CD14-positive monocyte (primary cell): ENCODE measurements at regions not wholly inside any gene's neighbourhood (a gene's known extent, or its start where the extent isn't known, plus 50 kb on each side); places are given as distances from the start of the nearest gene placed in this dataset.

Source experiments
- DNase-seq, 3 donors: peaks; one replicate each; pipeline ENCODE4 v3.0.0-alpha.2; 2011 to 2022
- H2AFZ ChIP-seq: 2 replicates; pipeline ENCODE4 v1.6.0; 2012; ENCODE audit warnings: mild to moderate bottlenecking, low read depth, low read length, inconsistent platforms; ENCODE audit not compliant: insufficient read depth, poor library complexity, severe bottlenecking
- H3K27ac ChIP-seq, 2 donors: 1 replicate in 1 of 2; 2 replicates in 1 of 2; pipeline ENCODE4 v1.5.1; 2012 to 2013; ENCODE audit warnings: low read length in 2 of 2, control low read depth in 1 of 2, inconsistent platforms in 1 of 2, low read depth in 1 of 2, mild to moderate bottlenecking in 1 of 2
- H3K27me3 ChIP-seq, 2 donors: one replicate each; pipeline versions ENCODE4 v1.6.0 to v1.6.1; 2011 to 2013; ENCODE audit warnings: low read length in 2 of 2; ENCODE audit not compliant: control insufficient read depth in 2 of 2, insufficient read depth in 2 of 2
- H3K36me3 ChIP-seq, 2 donors: replicated peaks in 1 of 2; 1 replicate in 1 of 2; 2 replicates in 1 of 2; pipeline versions ENCODE4 v1.5.1 to v1.6.1; 2012 to 2013; ENCODE audit warnings: low read length in 2 of 2, control low read depth in 1 of 2, inconsistent platforms in 1 of 2, mild to moderate bottlenecking in 1 of 2; ENCODE audit not compliant: insufficient read depth in 2 of 2, control insufficient read depth in 1 of 2
- H3K4me1 ChIP-seq, 2 donors: 1 replicate in 1 of 2; 2 replicates in 1 of 2; pipeline versions ENCODE4 v1.5.1 to v1.6.1; 2012 to 2013; ENCODE audit warnings: low read length in 2 of 2, control low read depth in 1 of 2, inconsistent platforms in 1 of 2, mild to moderate bottlenecking in 1 of 2, moderate library complexity in 1 of 2; ENCODE audit not compliant: insufficient read depth in 2 of 2, control insufficient read depth in 1 of 2
- H3K4me2 ChIP-seq: replicated peaks from 2 replicates; pipeline ENCODE3; 2012; ENCODE audit warnings: low read length, moderate library complexity, mild to moderate bottlenecking; ENCODE audit not compliant: poor library complexity, severe bottlenecking; ENCODE audit errors: extremely low read depth
- H3K4me3 ChIP-seq, 3 experiments: fragments of 200-600 bp in 1 of 3; sonication (generic) in 1 of 3; replicated peaks in 1 of 3; 1 replicate in 2 of 3; 2 replicates in 1 of 3; pipeline ENCODE4 v1.5.1; 2011 to 2013; ENCODE audit warnings: low read length in 3 of 3, mild to moderate bottlenecking in 3 of 3, control low read depth in 2 of 3, low read depth in 2 of 3, inconsistent platforms in 1 of 3, moderate library complexity in 1 of 3
- H3K79me2 ChIP-seq: 2 replicates; pipeline ENCODE4 v1.6.0; 2012; ENCODE audit warnings: mild to moderate bottlenecking, control low read depth, inconsistent platforms, low read length, moderate library complexity; ENCODE audit not compliant: insufficient read depth
- H3K9ac ChIP-seq: 2 replicates; pipeline ENCODE4 v1.6.0; 2017; ENCODE audit warnings: low read length, mild to moderate bottlenecking; ENCODE audit not compliant: insufficient read depth, poor library complexity, severe bottlenecking
- H3K9me3 ChIP-seq, 2 donors: replicated peaks in 1 of 2; 1 replicate in 1 of 2; 2 replicates in 1 of 2; pipeline versions ENCODE4 v1.5.1 to v1.6.1; 2012 to 2013; ENCODE audit warnings: low read length in 2 of 2, control low read depth in 1 of 2; ENCODE audit not compliant: control insufficient read depth in 1 of 2, insufficient read depth in 1 of 2
- H4K20me1 ChIP-seq: 2 replicates; pipeline ENCODE4 v1.6.0; 2012; ENCODE audit warnings: mild to moderate bottlenecking, low read length, control low read depth, moderate library complexity; ENCODE audit not compliant: insufficient read depth
- H3K27ac Mint-ChIP-seq, 7 donors: one replicate each; pipeline ENCODE4 v1.8.0; 2020; ENCODE audit warnings: mild to moderate bottlenecking in 7 of 7, mixed read lengths in 7 of 7, moderate library complexity in 6 of 7, inconsistent platforms in 2 of 7
- H3K27me3 Mint-ChIP-seq, 3 donors: one replicate each; pipeline ENCODE4 v1.8.0; 2021 to 2022; ENCODE audit warnings: low read depth in 3 of 3, mild to moderate bottlenecking in 3 of 3, mixed read lengths in 3 of 3, moderate library complexity in 3 of 3, inconsistent platforms in 1 of 3
- H3K36me3 Mint-ChIP-seq, 2 donors: one replicate each; pipeline ENCODE4 v1.8.0; 2020; ENCODE audit warnings: mixed read lengths in 2 of 2, inconsistent platforms in 1 of 2, mild to moderate bottlenecking in 1 of 2
- H3K4me1 Mint-ChIP-seq: one replicate; pipeline ENCODE4 v1.8.0; 2020; ENCODE audit warnings: mild to moderate bottlenecking, mixed read lengths
- H3K4me3 Mint-ChIP-seq, 2 donors: one replicate each; pipeline ENCODE4 v1.8.0; 2020; ENCODE audit warnings: mild to moderate bottlenecking in 2 of 2, mixed read lengths in 2 of 2, moderate library complexity in 1 of 2
- H3K9me3 Mint-ChIP-seq, 7 donors: one replicate each; pipeline ENCODE4 v1.8.0; 2020 to 2022; ENCODE audit warnings: mixed read lengths in 7 of 7, mild to moderate bottlenecking in 6 of 7, moderate library complexity in 6 of 7, inconsistent platforms in 2 of 7
- WGBS: methylation state at CpG from one replicate; pipeline ENCODE4 v1.1.5; 2013; ENCODE audit warnings: missing lambda C conversion rate; ENCODE audit not compliant: insufficient coverage; 5-methylcytosine and 5-hydroxymethylcytosine counted together
- intact Hi-C, 2 donors: fragments of 100-400 bp; cut with micrococcal nuclease; formaldehyde crosslinking; loops; one replicate each; pipeline versions ENCODE4 v1.15.0 to v1.15.1; 2023
- TF ChIP-seq, protein P1 (sequence below): fragments of 200-600 bp; IDR thresholded peaks from one replicate; pipeline ENCODE4 v1.8.0; 2022; ENCODE audit warnings: antibody characterized with exemption, mild to moderate bottlenecking

DNA sequence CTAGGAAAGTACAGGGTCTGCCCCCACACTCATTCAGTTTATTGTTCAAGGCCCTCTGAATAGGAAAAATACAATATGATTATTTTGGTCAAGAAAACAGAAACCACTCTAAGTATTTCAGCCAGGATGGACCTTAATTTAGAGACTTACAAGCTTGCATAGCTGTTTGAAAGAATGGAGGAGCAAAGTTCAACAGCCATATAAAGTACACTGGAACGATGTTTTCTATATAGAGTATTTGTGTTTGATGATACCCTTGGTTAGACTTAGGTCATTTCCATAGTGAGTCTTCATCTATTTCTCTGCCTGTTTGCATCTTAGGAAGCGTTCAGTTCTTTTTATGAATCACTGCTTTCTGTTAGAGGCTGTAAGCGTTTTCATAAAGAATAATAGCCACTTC, 366.2 kb downstream of the NUP35 start:
- WGBS: no CpG with 5 or more reads among the region's 3 CpGs
- no peaks in the 10 kb centered on the region for H3K4me1 Mint-ChIP-seq
- no peak overlapping the region for H3K27ac ChIP-seq

DNA sequence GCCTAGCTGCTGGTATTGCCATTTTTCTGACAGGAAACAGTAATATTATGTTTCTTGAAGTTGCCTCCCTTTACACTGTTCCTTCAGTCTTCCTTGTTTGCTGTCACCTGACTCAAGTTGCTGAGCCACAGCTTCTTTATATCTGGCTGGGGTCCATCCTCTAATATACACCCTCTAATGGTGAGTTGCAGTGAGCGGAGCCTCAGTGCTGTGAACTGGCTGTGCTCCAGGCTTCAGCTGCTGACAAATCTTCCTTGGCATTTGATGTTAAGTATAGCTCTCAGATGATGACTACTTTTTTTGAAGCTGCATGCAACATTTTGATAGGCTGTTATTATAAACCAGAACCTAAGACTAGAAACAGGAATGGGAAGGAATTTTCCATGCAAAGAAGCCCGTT, 366.7 kb downstream of the NUP35 start:
- Histone ChIP-seq H3K27ac (no peak overlapping the region), H4K20me1 (no peaks in the 10 kb centered on the region), H3K4me1 (no peaks in the 10 kb centered on the region), H3K36me3 (no peaks in the 10 kb centered on the region), H3K79me2 (no peaks in the 10 kb centered on the region), H3K4me2 (no peak overlapping the region), H2AFZ (no peak overlapping the region), H3K9me3 (peaks cover 5 to 6% of the 10 kb centered on the region in 2 donors), H3K4me3 (no peak overlapping the region), H3K27me3 (no peaks in the 10 kb centered on the region), H3K9ac (no peak overlapping the region)
- Mint-ChIP-seq H3K9me3 (peaks cover 2 to 16% (median 7%) of the 10 kb centered on the region in 7 donors), H3K27ac (no peak overlapping the region), H3K36me3 (no peaks in the 10 kb centered on the region), H3K27me3 (peaks cover 0 to 1% (median 0%) of the 10 kb centered on the region in 3 donors), H3K4me1 (no peaks in the 10 kb centered on the region), H3K4me3 (no peak overlapping the region)
- DNase-seq: no peak
- TF ChIP-seq, protein P1, sequence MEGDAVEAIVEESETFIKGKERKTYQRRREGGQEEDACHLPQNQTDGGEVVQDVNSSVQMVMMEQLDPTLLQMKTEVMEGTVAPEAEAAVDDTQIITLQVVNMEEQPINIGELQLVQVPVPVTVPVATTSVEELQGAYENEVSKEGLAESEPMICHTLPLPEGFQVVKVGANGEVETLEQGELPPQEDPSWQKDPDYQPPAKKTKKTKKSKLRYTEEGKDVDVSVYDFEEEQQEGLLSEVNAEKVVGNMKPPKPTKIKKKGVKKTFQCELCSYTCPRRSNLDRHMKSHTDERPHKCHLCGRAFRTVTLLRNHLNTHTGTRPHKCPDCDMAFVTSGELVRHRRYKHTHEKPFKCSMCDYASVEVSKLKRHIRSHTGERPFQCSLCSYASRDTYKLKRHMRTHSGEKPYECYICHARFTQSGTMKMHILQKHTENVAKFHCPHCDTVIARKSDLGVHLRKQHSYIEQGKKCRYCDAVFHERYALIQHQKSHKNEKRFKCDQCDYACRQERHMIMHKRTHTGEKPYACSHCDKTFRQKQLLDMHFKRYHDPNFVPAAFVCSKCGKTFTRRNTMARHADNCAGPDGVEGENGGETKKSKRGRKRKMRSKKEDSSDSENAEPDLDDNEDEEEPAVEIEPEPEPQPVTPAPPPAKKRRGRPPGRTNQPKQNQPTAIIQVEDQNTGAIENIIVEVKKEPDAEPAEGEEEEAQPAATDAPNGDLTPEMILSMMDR: no peak
- 100% methylated on average over 1 of the region's 2 CpGs for WGBS
- intact Hi-C loops: no loop called here

More for the DNA sequence above, 366.2 kb downstream of the NUP35 start:
- Histone ChIP-seq H2AFZ (no peak overlapping the region), H3K79me2 (no peaks in the 10 kb centered on the region), H3K9me3 (peaks cover 5 to 6% of the 10 kb centered on the region in 2 donors), H3K9ac (no peak overlapping the region), H3K27me3 (no peaks in the 10 kb centered on the region), H3K4me2 (no peak overlapping the region), H3K4me1 (no peaks in the 10 kb centered on the region), H3K4me3 (no peak overlapping the region), H3K36me3 (no peaks in the 10 kb centered on the region), H4K20me1 (no peaks in the 10 kb centered on the region)
- Mint-ChIP-seq H3K4me3 (no peak overlapping the region), H3K27ac (no peak overlapping the region), H3K9me3 (peaks cover 2 to 16% (median 7%) of the 10 kb centered on the region in 7 donors), H3K36me3 (no peaks in the 10 kb centered on the region), H3K27me3 (peaks cover 0 to 1% (median 0%) of the 10 kb centered on the region in 3 donors)
- intact Hi-C loops: no loop called here
- TF ChIP-seq, protein P1: no peak
- DNase-seq: no peak
